OCI-LY7 (cell line): ENCODE measurements at regions not wholly inside any gene's neighbourhood (a gene's known extent, or its start where the extent isn't known, plus 50 kb on each side); places are given as distances from the start of the nearest gene placed in this dataset.

Experiments used
- CTCF ChIP-seq: fragments of 200-600 bp; sonication (generic); conservative IDR thresholded peaks from 2 replicates; pipeline ENCODE4 v1.5.1; 2014; ENCODE audit warnings: mild to moderate bottlenecking, antibody characterized with exemption, low read length, moderate library complexity, mixed read lengths
- EZH2phosphoT487 ChIP-seq: fragments of 200-600 bp; sonication (generic); IDR thresholded peaks from 2 replicates; pipeline ENCODE4 v1.6.1; 2018; ENCODE audit warnings: low read depth, borderline replicate concordance, mild to moderate bottlenecking, mixed run types, antibody characterized with exemption, low read length, moderate library complexity, mixed read lengths

- TF ChIP-seq CTCF (no peak), EZH2phosphoT487 (no peak)
These were observed 1344.7 kb downstream of the NCAM2 start for GRCh38 chr21:22342889-22343288.
